ENCODE measurements at regions not wholly inside any gene's neighbourhood (a gene's known extent, or its start where the extent isn't known, plus 50 kb on each side); places are given as distances from the start of the nearest gene placed in this dataset.

- no peak for DNase-seq (ENCODE audit: low read depth in 4 of 4, low spot score in 2 of 4)
Observed at GRCh38 chr6:91534614-91535013, 947.7 kb upstream of the MAP3K7 start.

- DNase-seq (ENCODE audit: low read depth in 4 of 4, low spot score in 2 of 4) = no peak
Observed at GRCh38 chr6:91523511-91523910, 936.6 kb upstream of the MAP3K7 start.

GRCh38 chr6:91521999-91522398 is 935.1 kb upstream of the MAP3K7 start:
- no peak for DNase-seq (ENCODE audit: low read depth in 4 of 4, low spot score in 2 of 4)

- DNase-seq (ENCODE audit: low read depth in 4 of 4, low spot score in 2 of 4) = no peak
Observed at GRCh38 chr6:91509711-91510110, 922.8 kb upstream of the MAP3K7 start.

- no peak for DNase-seq (ENCODE audit: low read depth in 4 of 4, low spot score in 2 of 4)
Observed at GRCh38 chr6:91509039-91509438, 922.2 kb upstream of the MAP3K7 start.

DNA sequence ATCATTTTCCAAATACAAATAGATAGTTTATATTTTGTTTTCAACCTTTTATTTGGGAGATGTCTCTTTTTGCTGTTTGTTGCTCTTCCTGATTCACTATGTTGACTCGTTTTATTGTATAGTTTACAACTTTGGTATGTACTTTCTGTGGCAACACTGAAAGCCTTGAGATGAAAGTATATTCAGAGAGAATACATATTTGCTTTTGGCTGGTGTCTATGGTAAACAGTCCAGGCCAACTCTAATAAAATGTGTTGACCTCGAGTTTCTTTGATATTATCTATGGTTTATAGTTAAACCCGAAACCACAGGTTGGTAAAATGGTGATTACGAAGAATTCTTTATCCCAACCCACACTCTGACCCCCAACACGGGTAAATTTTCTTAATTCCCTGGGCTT is 919.6 kb upstream of the MAP3K7 start:
- no peak for DNase-seq (ENCODE audit: low read depth in 4 of 4, low spot score in 2 of 4)

DNA sequence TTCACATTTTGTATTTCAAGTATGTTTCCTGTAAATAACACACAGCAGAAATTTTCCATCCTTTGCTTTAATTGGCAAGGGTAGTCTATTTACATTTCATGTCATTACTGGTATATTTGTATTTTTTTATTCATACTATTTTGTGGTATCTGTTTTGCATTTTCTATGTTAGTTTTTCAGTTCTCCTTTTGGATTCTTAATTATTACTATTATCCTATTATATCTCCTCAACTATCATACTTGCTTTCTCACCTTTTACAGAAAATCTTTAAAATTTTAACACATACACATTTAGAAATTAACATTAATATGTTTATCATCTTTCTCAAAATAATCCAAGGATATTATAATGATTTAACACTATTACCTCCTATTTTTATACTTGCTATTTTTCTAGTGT is 918.3 kb upstream of the MAP3K7 start:
- no peak for DNase-seq (ENCODE audit: low read depth in 4 of 4, low spot score in 2 of 4)

DNA sequence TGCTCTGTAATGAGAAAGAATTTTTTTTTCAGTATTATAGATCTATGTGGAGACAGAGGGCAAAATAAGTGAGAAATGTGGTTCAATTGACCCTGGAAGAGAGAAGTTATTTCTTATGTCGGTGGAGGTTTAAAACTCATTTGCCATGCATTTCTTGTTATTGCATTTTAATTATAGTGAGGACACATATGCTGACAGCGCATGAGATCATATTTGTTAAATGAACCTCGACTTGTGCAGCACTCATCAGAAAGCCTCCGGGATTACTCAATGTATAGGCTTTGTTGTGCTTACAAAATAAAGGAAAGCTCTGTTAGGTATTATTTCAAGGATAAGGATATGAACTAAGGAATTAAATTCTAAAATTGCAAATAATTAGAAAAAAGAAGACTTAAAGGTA is 915.1 kb upstream of the MAP3K7 start:
- no peak for DNase-seq (ENCODE audit: low read depth in 4 of 4, low spot score in 2 of 4)

DNA sequence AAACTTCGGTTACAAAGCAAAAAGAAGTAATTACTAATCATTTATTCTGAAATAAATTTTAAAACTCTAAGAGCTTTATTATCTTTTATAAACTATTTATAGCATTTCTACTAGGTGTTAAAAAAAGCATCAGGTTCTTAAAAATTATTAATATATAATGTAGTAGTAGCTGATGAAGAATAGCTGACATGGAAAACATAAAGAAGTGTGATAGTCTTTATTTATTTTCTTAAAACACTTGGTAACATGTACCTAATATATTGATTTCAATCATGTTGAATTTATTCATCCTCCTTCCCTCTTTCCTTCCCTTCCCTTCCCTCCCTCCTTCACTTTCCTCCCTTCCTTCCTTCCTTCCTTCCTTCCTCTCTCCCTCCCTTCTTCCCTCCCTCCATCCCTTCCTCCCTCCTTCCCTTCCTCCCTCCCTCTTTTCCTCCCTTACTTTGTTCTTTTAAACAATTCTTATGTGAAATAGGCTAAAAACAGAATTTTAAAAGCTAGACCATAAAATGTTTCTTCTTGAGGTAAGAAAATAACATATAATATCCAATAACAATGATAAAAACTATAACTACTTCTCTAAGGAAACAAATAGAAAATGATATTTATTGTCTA is 913.9 kb upstream of the MAP3K7 start:
- no peak for DNase-seq (ENCODE audit: low read depth in 4 of 4, low spot score in 2 of 4)

- no peak for DNase-seq (ENCODE audit: low read depth in 4 of 4, low spot score in 2 of 4)
Observed at GRCh38 chr6:91498576-91498975, 911.7 kb upstream of the MAP3K7 start.

GRCh38 chr6:91497770-91498169 is 910.9 kb upstream of the MAP3K7 start:
- no peak for DNase-seq (ENCODE audit: low read depth in 4 of 4, low spot score in 2 of 4)

DNA sequence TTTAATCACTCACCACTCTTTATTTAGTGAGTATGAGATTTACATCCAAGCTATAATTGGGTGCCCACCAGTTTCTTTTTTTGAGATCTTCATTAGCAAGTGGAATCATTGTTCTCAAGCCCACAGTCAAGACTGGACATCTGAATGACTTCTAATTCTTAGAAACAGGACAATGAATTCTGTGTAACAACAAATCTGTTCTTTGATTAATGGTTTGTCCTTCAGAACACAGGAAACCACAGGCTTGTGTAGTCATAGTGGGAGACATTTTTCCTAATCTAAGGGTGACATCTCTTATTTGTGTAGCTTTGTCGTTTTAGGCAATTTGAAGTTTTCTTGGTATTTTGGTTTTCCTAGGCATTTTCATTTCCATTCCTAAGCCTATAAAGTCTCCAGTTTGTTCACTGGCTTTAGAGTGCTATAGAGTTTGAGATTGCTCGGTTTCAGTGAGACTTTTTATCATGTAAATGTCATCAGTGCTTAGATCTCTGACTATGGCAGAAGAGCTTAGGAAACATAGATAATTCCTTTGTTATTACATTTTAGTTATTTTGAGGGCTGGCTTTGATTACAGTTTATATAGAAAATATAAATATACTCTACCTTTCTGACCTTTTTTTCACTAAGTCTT is 903.9 kb upstream of the MAP3K7 start:
- DNase-seq (ENCODE audit: low read depth in 4 of 4, low spot score in 2 of 4) = no peak

DNA sequence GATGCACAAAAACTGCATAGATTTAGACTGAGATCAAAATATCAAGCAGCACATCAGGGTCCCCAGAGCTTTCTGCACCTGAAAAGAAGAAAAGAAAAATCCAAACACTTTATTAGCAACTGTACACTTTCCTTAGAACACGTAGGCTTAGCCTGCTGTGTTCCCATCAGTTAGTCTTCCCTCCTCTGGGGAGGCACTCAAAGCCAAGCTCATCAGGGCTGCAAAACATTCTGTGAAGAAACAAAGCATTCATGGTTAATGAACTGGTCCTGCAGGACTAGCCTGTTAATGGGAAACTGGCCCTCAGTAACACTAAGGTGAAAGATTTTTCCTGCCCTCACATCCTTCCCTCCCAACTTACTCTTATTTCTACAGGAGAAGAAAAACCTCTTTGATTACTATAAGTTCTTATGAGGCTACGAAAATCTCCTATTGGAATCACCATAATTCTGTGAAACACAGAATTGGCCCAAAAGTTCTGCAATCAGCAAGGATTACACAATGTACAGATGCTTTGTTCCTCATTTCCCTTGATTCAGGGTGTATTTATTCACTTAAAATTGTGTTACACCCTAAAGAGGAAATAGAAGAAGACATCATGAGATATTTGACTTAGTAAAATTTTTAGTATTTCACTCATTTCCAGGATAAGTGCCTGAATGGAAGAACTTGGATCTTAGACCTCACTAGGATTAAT is 901.0 kb upstream of the MAP3K7 start:
- no peak for DNase-seq (ENCODE audit: low read depth in 4 of 4, low spot score in 2 of 4)

GRCh38 chr6:91486200-91486599 is 899.3 kb upstream of the MAP3K7 start:
- DNase-seq (ENCODE audit: low read depth in 4 of 4, low spot score in 2 of 4) = no peak

GRCh38 chr6:91485047-91485446 is 898.2 kb upstream of the MAP3K7 start:
- no peak for DNase-seq (ENCODE audit: low read depth in 4 of 4, low spot score in 2 of 4)

DNA sequence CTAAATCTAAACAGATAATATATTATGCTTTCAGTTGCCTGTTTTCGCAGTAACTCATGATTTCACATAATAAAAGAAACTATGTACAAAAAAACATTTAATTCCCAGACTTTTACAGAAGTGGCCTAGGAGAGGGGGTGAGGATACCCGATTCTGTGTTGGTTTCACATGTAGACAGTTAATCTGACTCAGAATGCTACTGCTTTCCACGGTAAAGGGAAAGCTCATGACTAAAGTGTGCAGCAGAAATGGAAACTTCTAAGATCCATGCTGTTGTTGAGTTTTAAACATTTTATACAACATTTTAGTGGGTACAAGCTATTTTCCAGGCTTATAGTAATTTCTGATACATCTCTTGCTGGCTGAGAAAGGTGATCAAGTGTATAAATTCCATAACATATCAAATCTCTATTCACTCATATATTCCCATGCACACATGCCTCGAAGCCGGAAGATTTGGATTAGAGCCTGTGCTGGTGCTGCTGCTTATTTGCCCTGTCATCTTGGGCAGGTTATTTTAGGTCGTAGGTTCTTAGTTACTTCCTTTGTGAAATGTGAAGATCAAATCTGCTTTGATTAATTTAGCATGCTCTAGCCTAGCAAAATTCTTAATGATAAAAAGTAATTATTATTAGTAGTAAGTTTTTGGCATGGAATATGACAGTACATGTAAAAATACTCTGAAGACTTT is 896.7 kb upstream of the MAP3K7 start:
- no peak for DNase-seq (ENCODE audit: low read depth in 4 of 4, low spot score in 2 of 4)

DNA sequence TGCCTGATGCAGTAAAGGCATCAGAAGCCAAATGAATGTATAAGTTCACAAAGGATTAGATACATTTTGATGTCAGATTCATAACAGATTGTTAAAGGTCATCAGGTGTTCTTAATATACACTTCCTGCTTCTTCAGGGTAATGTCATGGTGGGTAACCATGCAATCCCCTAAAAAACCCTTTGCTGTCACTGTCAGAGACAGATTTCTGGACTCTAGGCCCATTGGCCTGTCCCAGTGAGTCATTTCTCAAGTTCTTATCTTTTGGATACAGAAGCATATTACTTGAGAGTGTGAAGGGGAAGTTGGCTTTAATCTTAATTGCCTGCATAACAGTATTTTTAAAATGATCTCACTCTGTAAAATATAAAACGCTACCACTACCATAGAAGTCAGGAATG is 895.6 kb upstream of the MAP3K7 start:
- no peak for DNase-seq (ENCODE audit: low read depth in 4 of 4, low spot score in 2 of 4)

- DNase-seq (ENCODE audit: low read depth in 4 of 4, low spot score in 2 of 4) = no peak
Observed at GRCh38 chr6:91480402-91480801, 893.5 kb upstream of the MAP3K7 start.

GRCh38 chr6:91477688-91478087 is 890.8 kb upstream of the MAP3K7 start:
- no peak for DNase-seq (ENCODE audit: low read depth in 4 of 4, low spot score in 2 of 4)

- no peak for DNase-seq (ENCODE audit: low read depth in 4 of 4, low spot score in 2 of 4)
Observed at GRCh38 chr6:91476000-91476399, 889.1 kb upstream of the MAP3K7 start.

DNA sequence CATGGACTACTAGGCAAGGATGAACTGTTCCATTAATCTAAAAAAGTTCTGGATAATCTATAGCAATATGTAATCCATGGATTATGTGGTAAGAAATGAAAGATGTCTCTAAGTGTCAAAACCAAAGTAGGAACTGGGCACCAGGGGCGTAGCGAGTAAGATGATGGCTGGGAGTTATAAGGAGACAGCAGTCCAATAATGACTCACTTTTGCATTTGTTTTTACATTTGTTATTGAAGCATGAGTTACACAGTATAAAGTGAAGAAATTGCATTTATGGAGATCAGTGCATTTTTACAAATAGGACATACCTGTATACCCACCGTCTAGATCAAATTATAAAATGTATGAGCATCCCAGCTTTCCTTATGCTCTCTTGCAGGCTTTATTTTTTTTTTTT is 878.5 kb upstream of the MAP3K7 start:
- no peak for DNase-seq (ENCODE audit: low read depth in 4 of 4, low spot score in 2 of 4)

GRCh38 chr6:91464718-91465117 is 877.8 kb upstream of the MAP3K7 start:
- no peak for DNase-seq (ENCODE audit: low read depth in 4 of 4, low spot score in 2 of 4)
